ENCODE measurements at regions not wholly inside any gene's neighbourhood (a gene's known extent, or its start where the extent isn't known, plus 50 kb on each side); places are given as distances from the start of the nearest gene placed in this dataset.

DNA sequence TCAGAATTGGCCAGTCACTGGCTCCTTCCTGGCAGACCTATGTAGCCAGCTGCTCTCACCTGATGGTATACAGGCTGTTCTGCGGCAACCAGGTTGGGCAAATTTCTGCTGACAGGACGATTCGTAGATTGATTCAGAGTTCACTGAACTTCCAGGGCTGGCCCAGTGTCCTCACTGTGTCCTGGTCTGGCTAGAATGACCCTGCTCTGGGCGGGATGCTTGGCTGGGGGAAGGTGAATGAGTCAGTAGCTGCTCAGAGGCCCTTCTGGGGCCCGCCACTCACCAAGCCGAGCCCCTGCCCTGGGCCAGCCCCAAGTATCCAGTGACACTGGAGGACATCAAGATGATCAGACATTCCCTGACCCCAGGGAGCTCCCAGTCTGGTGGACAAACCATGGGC lies 62.9 kb upstream of the WNT11 start:
- ATAC-seq (ENCODE audit: low read depth) (no peak), DNase-seq (no peak)
- H3K4me3 Mint-ChIP-seq = no peak overlapping the region
- H3K27me3 Mint-ChIP-seq = peaks cover 12% of the 10 kb centered on the region
- no peak overlapping the region for H3K27ac Mint-ChIP-seq
- peaks cover 2% of the 10 kb centered on the region for H3K9me3 Mint-ChIP-seq
- POLR2A ChIA-PET = no interaction called here
- peaks cover 2% of the 10 kb centered on the region for H3K36me3 Mint-ChIP-seq
- H3K4me1 Mint-ChIP-seq = no peaks in the 10 kb centered on the region

DNA sequence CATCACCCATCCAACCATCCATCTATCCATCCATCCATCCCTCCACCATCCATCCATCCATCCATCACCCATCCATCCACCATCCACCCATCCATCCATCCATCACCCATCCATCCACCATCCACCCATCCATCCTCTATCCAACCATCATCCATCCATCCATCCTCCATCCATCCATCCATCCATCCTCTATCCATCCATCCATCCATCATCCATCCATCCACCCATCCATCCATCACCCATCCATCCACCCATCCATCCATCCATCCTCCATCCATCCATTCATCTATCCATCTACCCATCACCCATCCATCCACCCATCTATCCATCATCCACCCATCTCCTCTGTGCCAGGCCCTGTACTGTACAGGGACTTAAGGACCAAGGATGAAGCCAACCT lies 62.2 kb upstream of the WNT11 start:
- H3K27ac Mint-ChIP-seq = no peak overlapping the region
- H3K4me3 Mint-ChIP-seq = no peak overlapping the region

DNA sequence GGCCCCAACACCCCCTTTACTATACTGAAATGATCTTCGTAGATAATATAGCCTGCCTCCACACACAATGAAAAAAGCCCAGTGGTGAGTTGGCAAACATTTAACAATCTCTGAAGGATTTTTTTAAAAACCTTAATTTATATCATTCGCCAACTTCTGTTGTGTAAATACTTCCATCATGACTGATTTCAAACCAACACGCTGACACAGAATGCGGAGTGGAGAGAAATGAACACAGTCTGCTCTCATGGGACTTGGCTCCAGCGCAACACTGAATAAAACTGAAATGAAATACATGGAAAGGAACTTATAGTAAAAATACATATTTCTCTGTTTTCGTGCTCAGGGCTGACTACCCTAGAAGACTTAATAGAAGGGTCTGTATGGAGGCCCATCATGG lies 61.3 kb upstream of the WNT11 start:
- POLR2A ChIA-PET = no interaction called here
- Mint-ChIP-seq H3K36me3 (peaks cover 2% of the 10 kb centered on the region), H3K9me3 (peaks cover 2% of the 10 kb centered on the region), H3K4me1 (no peaks in the 10 kb centered on the region), H3K27me3 (peaks cover 15% of the 10 kb centered on the region), H3K27ac (no peak overlapping the region), H3K4me3 (no peak overlapping the region)
- no peak for DNase-seq
- ATAC-seq (ENCODE audit: low read depth) = no peak

More for the DNA sequence above, 62.2 kb upstream of the WNT11 start:
- H3K9me3 Mint-ChIP-seq = peaks cover 2% of the 10 kb centered on the region
- H3K4me1 Mint-ChIP-seq = no peaks in the 10 kb centered on the region
- ATAC-seq (ENCODE audit: low read depth) (no peak), DNase-seq (no peak)
- peaks cover 15% of the 10 kb centered on the region for H3K27me3 Mint-ChIP-seq
- POLR2A ChIA-PET = no interaction called here
- peaks cover 2% of the 10 kb centered on the region for H3K36me3 Mint-ChIP-seq

DNA sequence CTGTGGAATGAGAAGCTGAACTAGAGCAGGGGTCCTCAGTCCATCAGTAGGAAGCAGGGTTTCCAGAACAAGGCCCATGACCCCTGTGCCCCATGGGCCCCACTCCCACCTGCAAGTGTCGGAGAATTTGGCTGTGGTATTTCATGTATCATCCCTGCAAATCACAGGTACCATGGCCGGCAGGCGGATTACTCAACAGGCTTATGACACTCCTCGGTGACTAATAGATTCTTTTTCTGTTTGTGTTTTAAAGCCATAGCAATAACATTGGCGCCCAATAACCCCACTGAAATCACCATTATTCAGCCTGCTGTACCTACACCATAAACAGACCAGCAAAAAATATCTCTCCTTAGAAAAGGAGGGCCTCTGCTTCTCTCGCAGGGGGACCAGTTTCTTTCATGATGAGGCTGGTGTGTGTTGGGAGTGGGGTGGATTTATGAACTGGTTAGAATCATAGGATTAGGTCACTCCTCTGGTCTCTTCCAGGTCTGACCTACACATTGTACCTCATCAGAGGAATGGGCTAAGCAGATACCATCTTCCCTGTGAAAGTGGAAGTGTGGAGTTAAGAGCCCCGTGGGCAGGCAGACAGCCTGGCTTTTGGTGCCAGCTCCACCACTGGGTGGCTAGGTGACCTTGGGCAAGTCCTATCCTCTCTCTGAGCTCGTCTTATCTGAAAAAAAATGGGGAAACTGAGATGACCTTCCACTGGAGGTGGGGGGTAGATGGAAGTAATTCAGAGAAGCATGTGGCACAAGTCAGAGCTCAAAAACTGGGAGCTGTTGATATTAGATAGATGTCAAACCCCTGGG lies 60.2 kb upstream of the WNT11 start:
- no peak overlapping the region for H3K27ac Mint-ChIP-seq
- peaks cover 15% of the 10 kb centered on the region for H3K27me3 Mint-ChIP-seq
- H3K9me3 Mint-ChIP-seq = peaks cover 2% of the 10 kb centered on the region
- DNase-seq = no peak
- H3K36me3 Mint-ChIP-seq = peaks cover 2% of the 10 kb centered on the region
- POLR2A ChIA-PET = no interaction called here
- ATAC-seq (ENCODE audit: low read depth) = no peak
- H3K4me3 Mint-ChIP-seq = no peak overlapping the region
- no peaks in the 10 kb centered on the region for H3K4me1 Mint-ChIP-seq

DNA sequence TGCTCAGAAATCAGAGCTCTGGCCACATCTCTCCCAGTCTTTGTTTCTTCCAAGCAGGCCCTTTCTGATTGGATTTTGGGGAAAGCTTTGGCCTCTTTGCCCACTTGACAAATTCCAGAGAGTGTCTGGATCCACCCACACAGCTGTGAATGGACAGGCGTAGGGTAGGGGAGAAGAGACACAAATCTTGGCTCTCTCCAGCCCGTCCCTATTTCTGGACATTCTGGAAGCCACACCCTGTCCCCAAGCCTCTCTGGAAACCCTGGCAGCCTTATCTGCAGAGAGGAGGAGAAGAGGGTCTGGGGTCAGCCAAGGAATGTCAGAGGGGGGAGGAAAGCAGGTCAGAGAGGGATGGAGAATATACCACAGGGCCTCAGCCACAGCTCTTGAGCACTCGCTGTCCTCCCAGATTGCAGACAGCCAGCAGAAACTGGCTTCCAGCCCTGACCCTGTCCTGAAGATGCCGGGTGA lies 59.5 kb upstream of the WNT11 start:
- no peak for DNase-seq
- H3K4me3 Mint-ChIP-seq = no peak overlapping the region
- POLR2A ChIA-PET = no interaction called here

DNA sequence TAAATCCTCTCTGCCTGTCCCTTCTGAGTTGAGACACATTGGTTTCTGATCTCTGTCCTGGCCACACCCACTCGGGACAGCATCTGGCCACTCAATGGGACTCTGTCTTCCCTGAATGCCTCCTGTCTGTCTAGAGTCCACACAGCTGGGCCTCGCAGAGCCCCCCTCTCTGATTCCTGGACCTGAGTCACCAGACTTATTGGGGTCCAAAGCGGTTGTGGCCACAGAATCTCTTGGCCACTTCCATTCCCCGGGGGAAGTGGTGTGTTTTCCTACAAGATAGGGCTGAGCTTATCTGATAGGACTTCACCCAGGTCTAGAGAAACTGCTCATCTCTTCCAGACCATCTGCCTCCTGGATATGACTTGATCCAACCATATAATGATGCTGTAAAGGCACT lies 57.4 kb upstream of the WNT11 start:
- H3K36me3 Mint-ChIP-seq = peaks cover under 1% of the 10 kb centered on the region
- no peak overlapping the region for H3K4me3 Mint-ChIP-seq
- POLR2A ChIA-PET = no interaction called here
- DNase-seq (no peak), ATAC-seq (ENCODE audit: low read depth) (no peak)
- H3K27ac Mint-ChIP-seq = no peak overlapping the region
- peaks cover under 1% of the 10 kb centered on the region for H3K9me3 Mint-ChIP-seq
- H3K27me3 Mint-ChIP-seq = peaks cover 34% of the 10 kb centered on the region
- peaks cover 2% of the 10 kb centered on the region for H3K4me1 Mint-ChIP-seq

More for the DNA sequence above, 59.5 kb upstream of the WNT11 start:
- peaks cover 20% of the 10 kb centered on the region for H3K27me3 Mint-ChIP-seq
- no peaks in the 10 kb centered on the region for H3K4me1 Mint-ChIP-seq
- H3K9me3 Mint-ChIP-seq = peaks cover 2% of the 10 kb centered on the region
- ATAC-seq (ENCODE audit: low read depth) = no peak
- peaks cover 2% of the 10 kb centered on the region for H3K36me3 Mint-ChIP-seq
- H3K27ac Mint-ChIP-seq = no peak overlapping the region

DNA sequence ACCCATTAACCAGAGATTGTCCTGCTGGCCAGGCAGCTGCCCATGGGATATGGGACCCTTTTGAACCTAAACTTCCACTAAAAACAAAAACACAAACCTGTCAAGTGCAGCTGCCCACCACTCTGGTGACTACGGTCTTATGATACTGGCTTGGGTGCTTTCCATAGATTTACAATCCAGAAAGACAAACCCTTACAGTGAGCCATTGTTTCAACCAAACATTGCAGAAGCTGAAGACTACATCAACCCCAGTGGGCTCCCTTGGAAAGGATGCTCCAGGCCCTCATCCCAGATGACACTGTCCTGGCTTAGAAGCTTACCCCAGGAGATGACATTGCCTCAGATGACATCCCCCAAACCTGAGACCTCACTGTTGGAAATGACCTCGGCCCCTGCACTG lies 56.9 kb upstream of the WNT11 start:
- Mint-ChIP-seq H3K27ac (no peak overlapping the region), H3K4me3 (no peak overlapping the region), H3K36me3 (no peaks in the 10 kb centered on the region), H3K9me3 (no peaks in the 10 kb centered on the region), H3K4me1 (peaks cover 2% of the 10 kb centered on the region), H3K27me3 (peaks cover 34% of the 10 kb centered on the region)
- POLR2A ChIA-PET = no interaction called here
- DNase-seq (no peak), ATAC-seq (ENCODE audit: low read depth) (no peak)

DNA sequence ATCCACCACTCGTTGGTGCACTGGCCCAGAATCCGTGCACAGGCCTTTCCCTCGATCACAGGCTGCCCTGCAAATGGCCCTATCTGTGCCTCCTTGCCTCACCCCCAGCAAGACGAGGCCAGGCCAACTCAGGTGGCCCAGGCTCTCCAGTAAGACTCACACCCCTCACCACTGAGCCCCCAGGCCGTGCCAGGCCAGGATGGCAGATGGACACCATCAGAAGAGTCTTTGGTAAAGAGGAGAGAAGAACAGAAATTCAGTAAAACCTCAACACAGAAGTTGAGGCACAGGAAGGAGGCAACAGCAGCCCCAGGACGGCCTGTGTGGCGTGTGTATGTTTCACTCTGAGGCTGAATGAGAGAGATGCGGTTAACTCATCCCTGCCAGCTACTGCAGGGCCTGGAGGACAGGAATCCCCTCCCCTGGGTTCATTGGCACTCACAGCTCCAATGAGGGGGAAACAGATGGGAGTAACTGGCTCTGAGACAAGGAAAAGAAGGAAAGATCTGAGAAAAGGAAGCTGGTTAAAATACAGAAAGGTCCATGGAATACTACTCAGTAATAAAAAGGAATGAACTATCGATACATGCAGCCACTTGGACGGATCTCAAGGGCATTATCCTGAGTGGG lies 54.1 kb upstream of the WNT11 start:
- no peak overlapping the region for H3K27ac Mint-ChIP-seq
- H3K4me3 Mint-ChIP-seq = no peak overlapping the region
- H3K4me1 Mint-ChIP-seq = peaks cover 2% of the 10 kb centered on the region
- H3K9me3 Mint-ChIP-seq = no peaks in the 10 kb centered on the region
- DNase-seq (no peak), ATAC-seq (ENCODE audit: low read depth) (no peak)
- POLR2A ChIA-PET = no interaction called here
- no peaks in the 10 kb centered on the region for H3K36me3 Mint-ChIP-seq
- peaks cover 26% of the 10 kb centered on the region for H3K27me3 Mint-ChIP-seq

DNA sequence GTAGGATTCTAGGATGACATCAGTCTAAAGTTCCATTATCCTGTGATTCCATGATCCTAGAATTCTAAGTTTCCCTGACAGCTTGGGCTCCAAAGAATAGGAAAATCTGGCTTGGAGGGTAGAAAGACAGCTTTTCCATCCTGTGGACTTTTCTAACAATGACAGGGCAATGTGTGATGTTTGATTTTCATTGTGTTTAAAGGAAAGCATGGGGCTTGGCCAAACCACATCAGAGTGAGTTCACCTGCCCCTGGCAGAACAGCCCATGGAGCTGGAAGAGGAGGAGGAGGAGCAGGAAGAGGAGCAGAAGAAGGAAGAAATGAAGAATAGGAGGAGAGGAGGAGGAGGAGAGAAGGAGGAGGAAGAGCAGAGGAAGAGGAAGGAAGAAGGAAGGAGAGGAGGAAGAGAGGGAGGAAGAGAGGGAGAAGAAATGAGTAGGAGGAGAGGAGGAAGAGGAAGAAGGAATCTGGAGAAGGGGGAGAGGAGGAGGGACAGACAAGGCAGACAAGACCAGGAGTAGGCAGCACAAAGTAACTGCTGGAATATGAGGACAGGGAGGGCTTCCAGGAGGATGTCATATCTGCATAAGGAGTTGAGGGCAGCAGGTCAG lies 53.1 kb upstream of the WNT11 start:
- Mint-ChIP-seq H3K4me3 (no peak overlapping the region), H3K36me3 (no peaks in the 10 kb centered on the region), H3K4me1 (peaks cover 2% of the 10 kb centered on the region), H3K9me3 (no peaks in the 10 kb centered on the region), H3K27me3 (peaks cover 26% of the 10 kb centered on the region), H3K27ac (no peak overlapping the region)
- DNase-seq (no peak), ATAC-seq (ENCODE audit: low read depth) (no peak)
- POLR2A ChIA-PET = no interaction called here

DNA sequence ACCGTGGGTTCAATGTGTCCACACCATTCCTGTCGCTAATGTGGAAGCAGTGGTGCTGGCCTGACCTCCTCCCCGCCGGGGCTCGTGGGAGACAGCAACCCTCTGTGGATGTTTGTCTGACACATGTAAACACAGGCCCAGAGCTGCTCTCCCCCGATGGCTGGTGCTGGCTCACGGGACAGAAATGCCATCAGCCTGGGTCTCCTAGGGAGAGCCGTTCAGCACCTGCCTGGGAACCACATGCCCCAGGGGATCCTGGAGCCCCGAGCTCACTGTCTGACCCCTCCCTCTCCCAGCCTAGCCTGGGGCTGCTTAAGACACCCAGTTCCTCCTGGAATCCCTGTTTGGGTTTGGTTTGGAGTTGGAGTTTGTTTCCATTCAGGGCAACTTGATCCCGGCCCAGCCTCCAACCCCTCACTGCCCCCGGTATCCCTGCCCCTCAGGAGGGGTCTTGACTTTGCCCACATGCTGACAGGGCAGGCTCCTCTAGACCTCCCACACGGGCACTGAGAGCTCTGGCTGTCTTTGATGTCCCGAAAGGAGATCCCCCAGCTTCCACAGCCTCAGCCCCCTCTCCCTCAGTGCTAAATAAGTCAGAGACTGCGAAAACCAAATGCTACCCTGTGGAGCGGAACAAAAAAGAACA lies 50.9 kb upstream of the WNT11 start:
- no peaks in the 10 kb centered on the region for H3K36me3 Mint-ChIP-seq
- POLR2A ChIA-PET = no interaction called here
- H3K4me3 Mint-ChIP-seq = no peak overlapping the region
- no peaks in the 10 kb centered on the region for H3K9me3 Mint-ChIP-seq
- H3K27ac Mint-ChIP-seq = no peak overlapping the region
- peaks cover 24% of the 10 kb centered on the region for H3K27me3 Mint-ChIP-seq
- no peak for DNase-seq
- ATAC-seq (ENCODE audit: low read depth) = no peak
- peaks cover 3% of the 10 kb centered on the region for H3K4me1 Mint-ChIP-seq

DNA sequence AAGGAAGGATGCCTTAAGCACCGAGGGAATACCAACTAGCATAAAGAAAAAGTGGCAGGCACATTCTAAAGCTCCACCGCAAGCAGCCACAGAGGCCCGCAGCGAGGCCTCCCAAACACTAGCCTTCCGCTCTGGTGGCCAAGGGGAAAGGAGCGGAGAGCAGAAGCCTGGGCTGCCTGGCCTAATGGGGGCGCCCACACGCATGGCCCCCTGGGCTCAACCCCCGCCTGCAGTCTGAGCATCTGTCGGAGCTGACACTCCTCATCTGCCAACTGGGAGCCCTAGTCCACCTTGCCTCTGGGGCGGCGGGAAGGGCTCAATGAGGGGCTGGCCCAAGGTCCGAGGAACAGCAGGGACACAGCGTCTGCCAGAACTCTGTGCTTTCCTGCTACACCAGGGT lies 50.1 kb upstream of the WNT11 start:
- Mint-ChIP-seq H3K9me3 (peaks cover 2% of the 10 kb centered on the region), H3K27me3 (peaks cover 24% of the 10 kb centered on the region), H3K36me3 (no peaks in the 10 kb centered on the region), H3K27ac (no peak overlapping the region), H3K4me3 (no peak overlapping the region), H3K4me1 (peaks cover 3% of the 10 kb centered on the region)
- ATAC-seq (ENCODE audit: low read depth) = no peak
- no peak for DNase-seq
- POLR2A ChIA-PET = no interaction called here
